HEK293 (cell line): ENCODE measurements at regions not wholly inside any gene's neighbourhood (a gene's known extent, or its start where the extent isn't known, plus 50 kb on each side); places are given as distances from the start of the nearest gene placed in this dataset.

Source experiments
- CTCF ChIA-PET: fragments of 350-600 bp; formaldehyde crosslinking; extraction: SDS; loops from one replicate; lab custom pipeline; 2021; ENCODE audit warnings: antibody characterized with exemption; lab: Yijun Ruan, JAX
- POLR2A ChIA-PET: fragments of 300-600 bp; formaldehyde crosslinking; extraction: SDS; loops from one replicate; lab custom pipeline; 2020; ENCODE audit warnings: antibody characterized with exemption, inconsistent platforms; lab: Yijun Ruan, JAX
- H3K27ac ChIP-seq: fragments of 200-500 bp; sonication (Bioruptor generic); 2 replicates; pipeline ENCODE4 v1.5.1; 2014; ENCODE audit warnings: low read depth, low read length, control low read depth, inconsistent platforms; ENCODE audit errors: extremely low read depth
- H3K36me3 ChIP-seq, 2 experiments: fragments of 200-500 bp in 1 of 2; sonication (Bioruptor generic) in 1 of 2; 1 replicate in 1 of 2; 2 replicates in 1 of 2; pipeline ENCODE4 v1.5.1; 2014 to 2017; ENCODE audit warnings: inconsistent platforms in 2 of 2, low read length in 2 of 2; ENCODE audit not compliant: control insufficient read depth in 2 of 2, insufficient read depth in 1 of 2
- H3K4me1 ChIP-seq: fragments of 200-500 bp; sonication (Bioruptor generic); 2 replicates; pipeline ENCODE4 v1.5.1; 2014; ENCODE audit warnings: mild to moderate bottlenecking, low read length, inconsistent platforms; ENCODE audit not compliant: control insufficient read depth, insufficient read depth
- H3K4me3 ChIP-seq: 2 replicates; pipeline ENCODE4 v1.5.1; 2011; ENCODE audit warnings: low read depth, mild to moderate bottlenecking, control low read depth, low read length, moderate library complexity
- H3K9me3 ChIP-seq: fragments of 200-500 bp; sonication (Bioruptor generic); 2 replicates; pipeline ENCODE4 v1.5.1; 2014; ENCODE audit warnings: low read depth, low read length, inconsistent platforms; ENCODE audit not compliant: control insufficient read depth, insufficient read depth
- GFI1B ChIP-seq: fragments of 450-650 bp; formaldehyde crosslinking; IDR thresholded peaks from 2 replicates; pipeline ENCODE4 v1.5.1; 2016; ENCODE audit warnings: missing biosample characterization, missing genetic modification characterization
- HIC1 ChIP-seq: fragments of 450-650 bp; formaldehyde crosslinking; IDR thresholded peaks from 2 replicates; pipeline ENCODE4 v1.5.1; 2016; ENCODE audit warnings: missing biosample characterization, missing genetic modification characterization
- HOXC10 ChIP-seq: sonication (generic); formaldehyde crosslinking; IDR thresholded peaks from 2 replicates; pipeline ENCODE4 v1.8.1; 2023; ENCODE audit warnings: mild to moderate bottlenecking, missing genetic modification reagents
- HOXD13 ChIP-seq: sonication (generic); formaldehyde crosslinking; IDR thresholded peaks from 2 replicates; pipeline ENCODE4 v1.8.0; 2022; ENCODE audit warnings: missing genetic modification reagents, borderline replicate concordance
- SP3 ChIP-seq: fragments of 450-650 bp; formaldehyde crosslinking; IDR thresholded peaks from 2 replicates; pipeline ENCODE4 v1.5.1; 2016; ENCODE audit warnings: missing biosample characterization, missing genetic modification characterization
- SP7 ChIP-seq: fragments of 450-650 bp; formaldehyde crosslinking; IDR thresholded peaks from 2 replicates; pipeline ENCODE4 v1.5.1; 2016; ENCODE audit warnings: missing biosample characterization, missing genetic modification characterization
- YY2 ChIP-seq: fragments of 450-650 bp; formaldehyde crosslinking; IDR thresholded peaks from 2 replicates; pipeline ENCODE4 v1.5.1; 2016; ENCODE audit warnings: missing biosample characterization, missing genetic modification characterization
- ZBTB17 ChIP-seq: fragments of 450-650 bp; formaldehyde crosslinking; IDR thresholded peaks from 2 replicates; pipeline ENCODE4 v1.5.1; 2016; ENCODE audit warnings: missing biosample characterization, missing genetic modification characterization
- ZNF112 ChIP-seq: fragments of 450-650 bp; formaldehyde crosslinking; IDR thresholded peaks from 2 replicates; pipeline ENCODE4 v1.5.0; 2017; ENCODE audit warnings: missing biosample characterization, missing genetic modification characterization
- ZNF148 ChIP-seq: fragments of 450-650 bp; formaldehyde crosslinking; IDR thresholded peaks from 2 replicates; pipeline ENCODE4 v1.5.0; 2017; ENCODE audit warnings: missing biosample characterization, missing genetic modification characterization, borderline replicate concordance
- ZNF2 ChIP-seq: fragments of 450-650 bp; formaldehyde crosslinking; IDR thresholded peaks from 2 replicates; pipeline ENCODE4 v1.5.1; 2016; ENCODE audit warnings: missing biosample characterization, missing genetic modification characterization
- ZNF26 ChIP-seq: fragments of 450-650 bp; formaldehyde crosslinking; IDR thresholded peaks from 2 replicates; pipeline ENCODE4 v1.5.1; 2016; ENCODE audit warnings: missing biosample characterization, missing genetic modification characterization
- ZNF416 ChIP-seq: fragments of 450-650 bp; formaldehyde crosslinking; IDR thresholded peaks from 2 replicates; pipeline ENCODE4 v1.5.1; 2016; ENCODE audit warnings: missing biosample characterization, missing genetic modification characterization
- ZNF521 ChIP-seq: fragments of 450-650 bp; formaldehyde crosslinking; IDR thresholded peaks from 2 replicates; pipeline ENCODE4 v1.5.1; 2017; ENCODE audit warnings: missing biosample characterization, mild to moderate bottlenecking, missing genetic modification characterization
- ZNF585B ChIP-seq: fragments of 450-650 bp; formaldehyde crosslinking; IDR thresholded peaks from 2 replicates; pipeline ENCODE4 v1.5.1; 2016; ENCODE audit warnings: missing biosample characterization, missing genetic modification characterization
- ZNF830 ChIP-seq: fragments of 450-650 bp; IDR thresholded peaks from 2 replicates; pipeline ENCODE4 v1.5.0; 2018; ENCODE audit warnings: missing biosample characterization, missing genetic modification characterization, low read depth, mild to moderate bottlenecking, moderate library complexity
- ZNF843 ChIP-seq: fragments of 450-650 bp; formaldehyde crosslinking; IDR thresholded peaks from 2 replicates; pipeline ENCODE4 v1.5.1; 2016; ENCODE audit warnings: missing biosample characterization, missing genetic modification characterization
- ZSCAN23 ChIP-seq: fragments of 450-650 bp; formaldehyde crosslinking; IDR thresholded peaks from 2 replicates; pipeline ENCODE4 v1.5.1; 2016; ENCODE audit warnings: missing biosample characterization, missing genetic modification characterization
- ZXDB ChIP-seq: fragments of 450-650 bp; formaldehyde crosslinking; IDR thresholded peaks from 2 replicates; pipeline ENCODE4 v1.5.1; 2016; ENCODE audit warnings: missing biosample characterization, missing genetic modification characterization
- TF ChIP-seq, protein P1 (sequence below): fragments of 450-650 bp; formaldehyde crosslinking; IDR thresholded peaks from 2 replicates; pipeline ENCODE4 v1.5.1; 2016; ENCODE audit warnings: missing biosample characterization, missing genetic modification characterization
- TF ChIP-seq, protein P2 (sequence below): fragments of 450-650 bp; formaldehyde crosslinking; IDR thresholded peaks from 2 replicates; pipeline ENCODE4 v1.5.1; 2016; ENCODE audit warnings: missing biosample characterization, missing genetic modification characterization, low read depth

GRCh38 chr3:1613962-1614361, 484.7 kb upstream of the CNTN4 start:
- ChIA-PET POLR2A (no interaction called here), CTCF (no interaction called here)
- TF ChIP-seq ZSCAN23 (tag by site-specific recombination) = no peak
- no peak for TF ChIP-seq ZNF112 (tag by site-specific recombination)
- TF ChIP-seq SP3 (tag by site-specific recombination) = no peak
- no peak for TF ChIP-seq SP7 (tag by site-specific recombination)
- TF ChIP-seq YY2 (tag by site-specific recombination) = no peak
- TF ChIP-seq ZXDB (tag by site-specific recombination) = no peak
- no peak for TF ChIP-seq HIC1 (tag by site-specific recombination)
- no peak for TF ChIP-seq ZNF521 (tag by site-specific recombination)
- no peak for TF ChIP-seq ZNF148
- no peak for TF ChIP-seq ZNF585B (tag by site-specific recombination)
- no peak for TF ChIP-seq ZNF416 (tag by site-specific recombination)
- no peak for TF ChIP-seq GFI1B (tag by site-specific recombination)
- no peak for TF ChIP-seq HOXC10
- no peak for TF ChIP-seq ZBTB17
- no peak for TF ChIP-seq ZNF26 (tag by site-specific recombination)
- no peak for TF ChIP-seq ZNF830 (tag by site-specific recombination)
- TF ChIP-seq ZNF843 (tag by site-specific recombination) = no peak
- no peaks in the 10 kb centered on the region for H3K9me3 ChIP-seq
- no peak overlapping the region for H3K4me3 ChIP-seq
- no peak overlapping the region for H3K27ac ChIP-seq
- H3K4me1 ChIP-seq = peaks cover 5% of the 10 kb centered on the region
- no peaks in the 10 kb centered on the region for H3K36me3 ChIP-seq

DNA sequence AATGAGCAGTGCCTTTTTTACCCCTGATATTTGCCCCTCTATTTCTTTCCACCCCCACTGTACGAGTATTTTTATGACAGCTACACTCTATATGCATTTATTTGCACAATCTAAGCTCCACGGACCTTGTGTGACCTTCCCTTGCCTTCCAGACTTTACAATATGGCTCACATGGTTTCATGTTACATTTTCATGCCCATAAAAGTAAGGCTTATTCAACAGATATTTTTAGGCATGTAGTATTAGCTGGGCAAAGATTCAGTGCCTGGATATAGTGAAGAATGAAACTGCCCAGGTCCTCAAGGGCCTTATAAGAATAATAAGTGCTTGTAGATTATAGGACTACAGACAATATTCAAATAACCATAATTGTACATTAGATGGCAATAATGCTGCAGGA, 481.9 kb upstream of the CNTN4 start:
- POLR2A ChIA-PET = interaction anchor here (0.6 kb wide), 1 partner anchor 29 kb away, joined by 3 read pairs; no protein-coding TSS in a partner anchor
- peak overlapping the region; percentile 71 for H3K27ac ChIP-seq
- CTCF ChIA-PET = interaction anchor here (0.5 kb wide), 1 partner anchor 216 kb away, joined by 3 read pairs; no protein-coding TSS in a partner anchor
- peaks cover 5% of the 10 kb centered on the region for H3K4me1 ChIP-seq
- no peak overlapping the region for H3K4me3 ChIP-seq
- H3K9me3 ChIP-seq = no peaks in the 10 kb centered on the region
- H3K36me3 ChIP-seq = no peaks in the 10 kb centered on the region
- TF ChIP-seq, protein P1, sequence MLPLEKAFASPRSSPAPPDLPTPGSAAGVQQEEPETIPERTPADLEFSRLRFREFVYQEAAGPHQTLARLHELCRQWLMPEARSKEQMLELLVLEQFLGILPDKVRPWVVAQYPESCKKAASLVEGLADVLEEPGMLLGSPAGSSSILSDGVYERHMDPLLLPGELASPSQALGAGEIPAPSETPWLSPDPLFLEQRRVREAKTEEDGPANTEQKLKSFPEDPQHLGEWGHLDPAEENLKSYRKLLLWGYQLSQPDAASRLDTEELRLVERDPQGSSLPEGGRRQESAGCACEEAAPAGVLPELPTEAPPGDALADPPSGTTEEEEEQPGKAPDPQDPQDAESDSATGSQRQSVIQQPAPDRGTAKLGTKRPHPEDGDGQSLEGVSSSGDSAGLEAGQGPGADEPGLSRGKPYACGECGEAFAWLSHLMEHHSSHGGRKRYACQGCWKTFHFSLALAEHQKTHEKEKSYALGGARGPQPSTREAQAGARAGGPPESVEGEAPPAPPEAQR (tag by site-specific recombination) = no peak
- TF ChIP-seq, protein P2, sequence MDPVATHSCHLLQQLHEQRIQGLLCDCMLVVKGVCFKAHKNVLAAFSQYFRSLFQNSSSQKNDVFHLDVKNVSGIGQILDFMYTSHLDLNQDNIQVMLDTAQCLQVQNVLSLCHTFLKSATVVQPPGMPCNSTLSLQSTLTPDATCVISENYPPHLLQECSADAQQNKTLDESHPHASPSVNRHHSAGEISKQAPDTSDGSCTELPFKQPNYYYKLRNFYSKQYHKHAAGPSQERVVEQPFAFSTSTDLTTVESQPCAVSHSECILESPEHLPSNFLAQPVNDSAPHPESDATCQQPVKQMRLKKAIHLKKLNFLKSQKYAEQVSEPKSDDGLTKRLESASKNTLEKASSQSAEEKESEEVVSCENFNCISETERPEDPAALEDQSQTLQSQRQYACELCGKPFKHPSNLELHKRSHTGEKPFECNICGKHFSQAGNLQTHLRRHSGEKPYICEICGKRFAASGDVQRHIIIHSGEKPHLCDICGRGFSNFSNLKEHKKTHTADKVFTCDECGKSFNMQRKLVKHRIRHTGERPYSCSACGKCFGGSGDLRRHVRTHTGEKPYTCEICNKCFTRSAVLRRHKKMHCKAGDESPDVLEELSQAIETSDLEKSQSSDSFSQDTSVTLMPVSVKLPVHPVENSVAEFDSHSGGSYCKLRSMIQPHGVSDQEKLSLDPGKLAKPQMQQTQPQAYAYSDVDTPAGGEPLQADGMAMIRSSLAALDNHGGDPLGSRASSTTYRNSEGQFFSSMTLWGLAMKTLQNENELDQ (tag by site-specific recombination) = no peak
- no peak for TF ChIP-seq ZNF2 (tag by site-specific recombination)
- TF ChIP-seq HOXD13 (CRISPR knock-in tag) = peak; percentile 73; the same call in 1 of the 2 replicates
- TF ChIP-seq, all 188 proteins: peak for 1
